ENCODE measurements at regions not wholly inside any gene's neighbourhood (a gene's known extent, or its start where the extent isn't known, plus 50 kb on each side); places are given as distances from the start of the nearest gene placed in this dataset.

- TF ChIP-seq CTCF (IDR thresholded peaks at IDR 0.05; ENCODE audit: low read depth, low read length) (no peak), POLR2A (IDR thresholded peaks at IDR 0.05; ENCODE audit: extremely low read depth, insufficient read length) (no peak), MAX (IDR thresholded peaks at IDR 0.05; ENCODE audit: low read depth, low read length) (no peak)
These were observed 396.9 kb downstream of the KCTD12 start for GRCh38 chr13:76489274-76489673.
